Heart right ventricle (tissue), 16 donors: ENCODE measurements at regions not wholly inside any gene's neighbourhood (a gene's known extent, or its start where the extent isn't known, plus 50 kb on each side); places are given as distances from the start of the nearest gene placed in this dataset.
A peak's percentile ranks its signal among the peaks of the same experiment; 100 is the strongest.

Source experiments
- ATAC-seq, 8 donors: fragments of 200-7000 bp; cut with Tn5 transposase; one replicate each; pipeline ENCODE4 v1.9.1; 2020; ENCODE audit warnings: mild to moderate bottlenecking in 8 of 8, moderate library complexity in 8 of 8, moderate number of reproducible peaks in 1 of 8
- DNase-seq, 2 donors: peaks; one replicate each; pipeline ENCODE4 v3.0.0-alpha.2; 2020
- H3K27ac ChIP-seq, 10 donors: fragments of 200-600 bp; sonication (generic) in 2 of 10; one replicate each; pipeline versions ENCODE4 v1.5.0 to v1.8.0; 2020 to 2022; ENCODE audit warnings: mild to moderate bottlenecking in 3 of 10
- H3K27me3 ChIP-seq, 7 donors: fragments of 200-600 bp; one replicate each; pipeline ENCODE4 v1.8.0; 2021 to 2022; ENCODE audit warnings: mild to moderate bottlenecking in 2 of 7
- H3K36me3 ChIP-seq, 9 donors: fragments of 200-600 bp; sonication (generic) in 1 of 9; one replicate each; pipeline versions ENCODE4 v1.5.0 to v1.8.0; 2020 to 2022; ENCODE audit warnings: mild to moderate bottlenecking in 2 of 9
- H3K4me1 ChIP-seq, 9 donors: fragments of 200-600 bp; sonication (generic) in 1 of 9; one replicate each; pipeline versions ENCODE4 v1.5.0 to v1.8.0; 2020 to 2022; ENCODE audit warnings: mild to moderate bottlenecking in 4 of 9
- H3K4me3 ChIP-seq, 10 donors: fragments of 200-600 bp; sonication (generic) in 2 of 10; one replicate each; pipeline versions ENCODE4 v1.5.0 to v1.8.0; 2020 to 2022; ENCODE audit warnings: mild to moderate bottlenecking in 7 of 10, moderate library complexity in 2 of 10
- H3K9me3 ChIP-seq, 11 donors: fragments of 200-600 bp in 10 of 11; sonication (generic) in 2 of 11; one replicate each; pipeline versions ENCODE4 v1.5.0 to v1.8.0; 2013 to 2022; ENCODE audit warnings: mild to moderate bottlenecking in 2 of 11, control low read depth in 1 of 11, moderate library complexity in 1 of 11
- CTCF ChIP-seq, 9 donors: fragments of 200-600 bp; sonication (generic) in 2 of 9; IDR thresholded peaks; one replicate each; pipeline versions ENCODE4 v1.5.0 to v1.8.0; 2021 to 2022; ENCODE audit warnings: antibody characterized with exemption in 9 of 9, mild to moderate bottlenecking in 5 of 9, moderate library complexity in 1 of 9
- WGBS, 2 donors: extraction: QIAGEN DNeasy Blood & Tissue Kit; methylation state at CpG; one replicate each; pipeline ENCODE4 v1.1.7; 2013; ENCODE audit warnings: inconsistent platforms in 1 of 2; 5-methylcytosine and 5-hydroxymethylcytosine counted together
- intact Hi-C, 10 donors: fragments of 100-400 bp; cut with DNase I; formaldehyde crosslinking; loops; one replicate each; pipeline versions ENCODE4 v1.11.1 to v1.14.2; 2022
- donor health status: Arrhythmogenic right ventricular cardiomyopathy.
- donor health status: ischemic (EF 13 %, LVEDD 7.1; RV severe dilation, severe dysfunction).
- donor health status: healthy with polysubstance abuse.
- donor health status: DM: no; HTN: yes; CAD: no.
- donor health status: DM: no; HTN: no; CAD: no.
- donor health status: ischemic (EF 25% LVEDD 6.9; RV normal size, moderate dysfunction).
- donor health status: ischemic (EF 25% LVEDD 5.7; RV mildly dilated, moderate dysfunction).
- donor health status: healthy.
- donor health status: DM: yes; HTN: yes; CAD: no.
- donor health status: Ischemic cardiomyopathy.
- donor health status: ischemic (EF 35%, LVEDD 5.7; RV mildly dilated, moderate dysfunction).
- donor health status: nonischemic (EF 11% LVEDD 7.7; RV severe dilation, severe dysfunction).
- donor health status: DM: yes; HTN: yes; CAD: no.
- donor health status: PGD.
- donor health status: ischemic (EF 29% LVEDD 5.4; RV normal size, mild dysfunction).
- donor health status: nonischemic (EF 23%, LVEDD 6.1; RV moderate dilation, normal function).

- no peaks in the 10 kb centered on the region for H3K36me3 ChIP-seq
- WGBS, 2 donors: 0% methylated on average over 32 of the region's 32 CpGs
- intact Hi-C loops: loop anchor here in 1 of 10 donors (2.0 kb wide), 1 partner anchor 19 kb away; a partner anchor contains a TSS
- TF ChIP-seq CTCF (IDR thresholded peaks at IDR 0.05): no peak
- peaks cover 0 to 99% (median 83%) of the 10 kb centered on the region in 7 donors for H3K27me3 ChIP-seq
- H3K4me1 ChIP-seq: peaks cover 0 to 41% (median 4%) of the 10 kb centered on the region in 9 donors
- peak overlapping the region; percentile 16 to 62 (median 46) for H3K4me3 ChIP-seq
- peak in 5 of 8 donors; percentile 37 to 71 (median 54) for ATAC-seq
- H3K27ac ChIP-seq: peak overlapping the region in 1 of 10 donors; percentile 78
- H3K9me3 ChIP-seq: no peaks in the 10 kb centered on the region
- peak; percentile 21 to 23 for DNase-seq
Measured at GRCh38 chr6:26251354-26252076, 113.5 kb upstream of the BTN3A2 start.

GRCh38 chr6:26252077-26252472 is 112.9 kb upstream of the BTN3A2 start:
- 30 to 40% methylated on average over 5 of the region's 5 CpGs for WGBS, 2 donors
- Histone ChIP-seq H3K27me3 (peaks cover 0 to 99% (median 83%) of the 10 kb centered on the region in 7 donors), H3K36me3 (no peaks in the 10 kb centered on the region), H3K4me1 (peaks cover 0 to 41% (median 4%) of the 10 kb centered on the region in 9 donors), H3K4me3 (peak overlapping the region in 9 of 10 donors; percentile 35 to 62 (median 47)), H3K27ac (peak overlapping the region in 1 of 10 donors; percentile 78), H3K9me3 (no peaks in the 10 kb centered on the region)
- DNase-seq (no peak), ATAC-seq (no peak)
- intact Hi-C loops: no loop called here
- no peak for TF ChIP-seq CTCF (IDR thresholded peaks at IDR 0.05)

GRCh38 chr6:26254724-26255123 is 110.3 kb upstream of the BTN3A2 start:
- no peak overlapping the region for H3K27ac ChIP-seq
- H3K4me3 ChIP-seq: no peak overlapping the region
- WGBS, 2 donors: 88 to 89% methylated on average over 4 of the region's 4 CpGs
- DNase-seq (no peak), ATAC-seq (no peak)
- H3K9me3 ChIP-seq: no peaks in the 10 kb centered on the region
- H3K4me1 ChIP-seq: peaks cover 0 to 32% (median 4%) of the 10 kb centered on the region in 9 donors
- TF ChIP-seq CTCF (IDR thresholded peaks at IDR 0.05): no peak
- H3K36me3 ChIP-seq: no peaks in the 10 kb centered on the region
- intact Hi-C loops: no loop called here
- peaks cover 0 to 98% (median 75%) of the 10 kb centered on the region in 7 donors for H3K27me3 ChIP-seq

GRCh38 chr6:26257272-26257671 is 107.7 kb upstream of the BTN3A2 start:
- Histone ChIP-seq H3K27me3 (peaks cover 0 to 95% (median 51%) of the 10 kb centered on the region in 7 donors), H3K4me3 (no peak overlapping the region)

More at GRCh38 chr6:26257272-26257671, 107.7 kb upstream of the BTN3A2 start:
- 68 to 75% methylated on average over 7 of the region's 7 CpGs for WGBS, 2 donors
- ATAC-seq (no peak), DNase-seq (no peak)
- intact Hi-C loops: no loop called here
- Histone ChIP-seq H3K36me3 (no peaks in the 10 kb centered on the region), H3K27ac (no peak overlapping the region), H3K9me3 (no peaks in the 10 kb centered on the region), H3K4me1 (peaks cover 0 to 23% (median 0%) of the 10 kb centered on the region in 9 donors)
- no peak for TF ChIP-seq CTCF (IDR thresholded peaks at IDR 0.05)
